HEK293 (cell line): ENCODE measurements at regions not wholly inside any gene's neighbourhood (a gene's known extent, or its start where the extent isn't known, plus 50 kb on each side); places are given as distances from the start of the nearest gene placed in this dataset.

Experiments
- CTCF ChIA-PET: fragments of 350-600 bp; formaldehyde crosslinking; extraction: SDS; loops from one replicate; lab custom pipeline; 2021; ENCODE audit warnings: antibody characterized with exemption; lab: Yijun Ruan, JAX
- POLR2A ChIA-PET: fragments of 300-600 bp; formaldehyde crosslinking; extraction: SDS; loops from one replicate; lab custom pipeline; 2020; ENCODE audit warnings: antibody characterized with exemption, inconsistent platforms; lab: Yijun Ruan, JAX
- H3K27ac ChIP-seq: fragments of 200-500 bp; sonication (Bioruptor generic); 2 replicates; pipeline ENCODE4 v1.5.1; 2014; ENCODE audit warnings: low read depth, low read length, control low read depth, inconsistent platforms; ENCODE audit errors: extremely low read depth
- H3K36me3 ChIP-seq, 2 experiments: fragments of 200-500 bp in 1 of 2; sonication (Bioruptor generic) in 1 of 2; 1 replicate in 1 of 2; 2 replicates in 1 of 2; pipeline ENCODE4 v1.5.1; 2014 to 2017; ENCODE audit warnings: inconsistent platforms in 2 of 2, low read length in 2 of 2; ENCODE audit not compliant: control insufficient read depth in 2 of 2, insufficient read depth in 1 of 2
- H3K4me1 ChIP-seq: fragments of 200-500 bp; sonication (Bioruptor generic); 2 replicates; pipeline ENCODE4 v1.5.1; 2014; ENCODE audit warnings: mild to moderate bottlenecking, low read length, inconsistent platforms; ENCODE audit not compliant: control insufficient read depth, insufficient read depth
- H3K4me3 ChIP-seq: 2 replicates; pipeline ENCODE4 v1.5.1; 2011; ENCODE audit warnings: low read depth, mild to moderate bottlenecking, control low read depth, low read length, moderate library complexity
- H3K9me3 ChIP-seq: fragments of 200-500 bp; sonication (Bioruptor generic); 2 replicates; pipeline ENCODE4 v1.5.1; 2014; ENCODE audit warnings: low read depth, low read length, inconsistent platforms; ENCODE audit not compliant: control insufficient read depth, insufficient read depth
- IKZF3 ChIP-seq: fragments of 450-650 bp; IDR thresholded peaks from 2 replicates; pipeline ENCODE4 v1.5.0; 2018; ENCODE audit warnings: missing biosample characterization, mild to moderate bottlenecking, missing genetic modification characterization, moderate library complexity
- KLF16 ChIP-seq: fragments of 450-650 bp; formaldehyde crosslinking; IDR thresholded peaks from 2 replicates; pipeline ENCODE4 v1.5.1; 2017; ENCODE audit warnings: missing biosample characterization, missing genetic modification characterization
- MZF1 ChIP-seq: fragments of 450-650 bp; formaldehyde crosslinking; IDR thresholded peaks from 2 replicates; pipeline ENCODE4 v1.5.1; 2017; ENCODE audit warnings: missing biosample characterization, missing genetic modification characterization, borderline replicate concordance
- OSR2 ChIP-seq: fragments of 450-650 bp; formaldehyde crosslinking; IDR thresholded peaks from 2 replicates; pipeline ENCODE4 v1.5.1; 2016; ENCODE audit warnings: missing biosample characterization, missing genetic modification characterization
- PRDM1 ChIP-seq: fragments of 450-650 bp; formaldehyde crosslinking; IDR thresholded peaks from 2 replicates; pipeline ENCODE4; 2016; ENCODE audit warnings: missing biosample characterization, missing genetic modification characterization
- PRDM6 ChIP-seq: fragments of 450-650 bp; formaldehyde crosslinking; IDR thresholded peaks from 2 replicates; pipeline ENCODE4 v1.5.1; 2017; ENCODE audit warnings: missing biosample characterization, missing genetic modification characterization
- ZBTB10 ChIP-seq: fragments of 450-650 bp; formaldehyde crosslinking; IDR thresholded peaks from 2 replicates; pipeline ENCODE4 v1.5.1; 2016; ENCODE audit warnings: missing biosample characterization, missing genetic modification characterization
- ZFHX2 ChIP-seq: fragments of 450-650 bp; formaldehyde crosslinking; conservative IDR thresholded peaks from 2 replicates; pipeline ENCODE4 v1.5.1; 2016; ENCODE audit warnings: missing biosample characterization, missing genetic modification characterization
- ZFP37 ChIP-seq: fragments of 450-650 bp; formaldehyde crosslinking; IDR thresholded peaks from 2 replicates; pipeline ENCODE4 v1.5.1; 2016; ENCODE audit warnings: missing biosample characterization, missing genetic modification characterization
- ZNF138 ChIP-seq: fragments of 450-650 bp; formaldehyde crosslinking; IDR thresholded peaks from 2 replicates; pipeline ENCODE4 v1.5.1; 2016; ENCODE audit warnings: missing biosample characterization, missing genetic modification characterization, borderline replicate concordance
- ZNF146 ChIP-seq: fragments of 450-650 bp; formaldehyde crosslinking; IDR thresholded peaks from 2 replicates; pipeline ENCODE4 v1.5.1; 2016; ENCODE audit warnings: missing biosample characterization, missing genetic modification characterization
- ZNF239 ChIP-seq: fragments of 450-650 bp; formaldehyde crosslinking; IDR thresholded peaks from 2 replicates; pipeline ENCODE4 v1.5.1; 2016; ENCODE audit warnings: missing biosample characterization, missing genetic modification characterization
- ZNF335 ChIP-seq: fragments of 450-650 bp; formaldehyde crosslinking; conservative IDR thresholded peaks from 2 replicates; pipeline ENCODE4 v1.5.1; 2016; ENCODE audit warnings: missing biosample characterization, missing genetic modification characterization
- ZNF391 ChIP-seq: fragments of 450-650 bp; formaldehyde crosslinking; IDR thresholded peaks from 2 replicates; pipeline ENCODE4 v1.5.1; 2016; ENCODE audit warnings: low read depth, missing biosample characterization, missing genetic modification characterization, borderline replicate concordance
- ZNF501 ChIP-seq: fragments of 450-650 bp; formaldehyde crosslinking; IDR thresholded peaks from 2 replicates; pipeline ENCODE4 v1.5.1; 2016; ENCODE audit warnings: missing biosample characterization, missing genetic modification characterization
- ZNF555 ChIP-seq: fragments of 450-650 bp; formaldehyde crosslinking; conservative IDR thresholded peaks from 2 replicates; pipeline ENCODE4 v1.5.1; 2017; ENCODE audit warnings: missing biosample characterization, mild to moderate bottlenecking, missing genetic modification characterization, inconsistent platforms
- ZNF621 ChIP-seq: fragments of 450-650 bp; formaldehyde crosslinking; IDR thresholded peaks from 2 replicates; pipeline ENCODE4 v1.5.1; 2017; ENCODE audit warnings: missing biosample characterization, missing genetic modification characterization
- ZSCAN16 ChIP-seq: fragments of 450-650 bp; formaldehyde crosslinking; IDR thresholded peaks from 2 replicates; pipeline ENCODE4 v1.5.1; 2016; ENCODE audit warnings: missing biosample characterization, missing genetic modification characterization
- TF ChIP-seq, protein P1 (sequence below): fragments of 450-650 bp; formaldehyde crosslinking; IDR thresholded peaks from 2 replicates; pipeline ENCODE4 v1.5.1; 2016; ENCODE audit warnings: missing biosample characterization, missing genetic modification characterization
- TF ChIP-seq, protein P2 (sequence below): fragments of 450-650 bp; formaldehyde crosslinking; IDR thresholded peaks from 2 replicates; pipeline ENCODE4 v1.5.1; 2017; ENCODE audit warnings: missing biosample characterization, missing genetic modification characterization

- POLR2A ChIA-PET: interaction anchor here (5.0 kb wide), 1 partner anchor 233 kb away, joined by 26 read pairs; the partner anchor contains the start of gene SOX4
- TF ChIP-seq ZFP37 (no peak), ZNF146 (tag by site-specific recombination) (no peak), ZNF501 (no peak), ZNF555 (no peak), ZNF335 (no peak), ZFHX2 (no peak)
- TF ChIP-seq, protein P1, sequence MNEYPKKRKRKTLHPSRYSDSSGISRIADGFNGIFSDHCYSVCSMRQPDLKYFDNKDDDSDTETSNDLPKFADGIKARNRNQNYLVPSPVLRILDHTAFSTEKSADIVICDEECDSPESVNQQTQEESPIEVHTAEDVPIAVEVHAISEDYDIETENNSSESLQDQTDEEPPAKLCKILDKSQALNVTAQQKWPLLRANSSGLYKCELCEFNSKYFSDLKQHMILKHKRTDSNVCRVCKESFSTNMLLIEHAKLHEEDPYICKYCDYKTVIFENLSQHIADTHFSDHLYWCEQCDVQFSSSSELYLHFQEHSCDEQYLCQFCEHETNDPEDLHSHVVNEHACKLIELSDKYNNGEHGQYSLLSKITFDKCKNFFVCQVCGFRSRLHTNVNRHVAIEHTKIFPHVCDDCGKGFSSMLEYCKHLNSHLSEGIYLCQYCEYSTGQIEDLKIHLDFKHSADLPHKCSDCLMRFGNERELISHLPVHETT: no peak
- no peaks in the 10 kb centered on the region for H3K9me3 ChIP-seq
- no peaks in the 10 kb centered on the region for H3K36me3 ChIP-seq
- peaks cover 34% of the 10 kb centered on the region for H3K4me1 ChIP-seq
- H3K27ac ChIP-seq: no peak overlapping the region
- H3K4me3 ChIP-seq: no peak overlapping the region
- CTCF ChIA-PET: interaction anchor here (0.6 to 0.7 kb wide), 3 partner anchors 8 to 1060 kb away, joined by 3 to 6 read pairs (median 4); no protein-coding TSS in a partner anchor
Observed at GRCh38 chr6:21826904-21827303, 233.4 kb downstream of the SOX4 start.

DNA sequence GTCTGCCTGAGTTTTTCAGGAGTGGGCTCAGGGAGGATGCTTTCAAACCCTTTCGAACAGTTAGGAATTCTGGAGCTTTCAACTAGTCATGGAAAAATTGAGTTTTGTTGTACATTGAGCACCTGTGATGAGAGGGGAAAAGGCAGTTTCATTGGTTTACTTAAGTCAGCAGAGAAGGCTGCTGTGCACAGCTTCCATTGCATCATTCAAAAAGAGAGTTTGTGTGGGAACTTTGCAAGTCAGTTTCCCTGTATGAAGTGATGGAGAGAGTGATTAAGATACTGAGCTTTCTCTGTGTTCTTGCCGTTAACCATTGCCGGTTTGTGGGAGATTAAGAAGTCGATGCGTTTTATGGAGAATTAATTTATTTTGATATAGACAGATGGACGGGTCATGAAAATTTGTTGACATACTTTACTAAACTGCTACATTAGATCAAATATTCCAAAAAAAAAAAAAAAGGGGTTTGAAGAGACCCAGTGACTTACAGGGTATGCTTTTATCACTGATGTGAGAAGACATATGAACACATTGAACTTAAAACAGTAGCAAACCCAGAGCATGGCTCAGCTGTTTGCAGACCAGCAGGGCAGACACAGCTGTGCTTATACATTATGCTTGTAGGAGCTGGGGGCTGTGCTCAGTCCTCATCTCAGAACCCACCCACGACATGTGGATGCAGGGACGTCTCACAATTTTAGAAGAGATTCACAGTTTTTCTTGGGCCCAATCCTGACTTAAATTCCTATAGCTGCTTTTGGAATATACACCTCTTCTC, 234.1 kb downstream of the SOX4 start:
- Histone ChIP-seq H3K4me3 (no peak overlapping the region), H3K27ac (no peak overlapping the region), H3K9me3 (no peaks in the 10 kb centered on the region)
- TF ChIP-seq ZSCAN16 (tag by site-specific recombination): no peak
- TF ChIP-seq ZBTB10 (tag by site-specific recombination): no peak
- TF ChIP-seq, protein P2, sequence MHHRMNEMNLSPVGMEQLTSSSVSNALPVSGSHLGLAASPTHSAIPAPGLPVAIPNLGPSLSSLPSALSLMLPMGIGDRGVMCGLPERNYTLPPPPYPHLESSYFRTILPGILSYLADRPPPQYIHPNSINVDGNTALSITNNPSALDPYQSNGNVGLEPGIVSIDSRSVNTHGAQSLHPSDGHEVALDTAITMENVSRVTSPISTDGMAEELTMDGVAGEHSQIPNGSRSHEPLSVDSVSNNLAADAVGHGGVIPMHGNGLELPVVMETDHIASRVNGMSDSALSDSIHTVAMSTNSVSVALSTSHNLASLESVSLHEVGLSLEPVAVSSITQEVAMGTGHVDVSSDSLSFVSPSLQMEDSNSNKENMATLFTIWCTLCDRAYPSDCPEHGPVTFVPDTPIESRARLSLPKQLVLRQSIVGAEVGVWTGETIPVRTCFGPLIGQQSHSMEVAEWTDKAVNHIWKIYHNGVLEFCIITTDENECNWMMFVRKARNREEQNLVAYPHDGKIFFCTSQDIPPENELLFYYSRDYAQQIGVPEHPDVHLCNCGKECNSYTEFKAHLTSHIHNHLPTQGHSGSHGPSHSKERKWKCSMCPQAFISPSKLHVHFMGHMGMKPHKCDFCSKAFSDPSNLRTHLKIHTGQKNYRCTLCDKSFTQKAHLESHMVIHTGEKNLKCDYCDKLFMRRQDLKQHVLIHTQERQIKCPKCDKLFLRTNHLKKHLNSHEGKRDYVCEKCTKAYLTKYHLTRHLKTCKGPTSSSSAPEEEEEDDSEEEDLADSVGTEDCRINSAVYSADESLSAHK (tag by site-specific recombination): peak; percentile 46; the same call in 1 of the 2 replicates
- TF ChIP-seq ZNF391 (tag by site-specific recombination): no peak
- TF ChIP-seq, all 188 proteins: peak for 1
- CTCF ChIA-PET: interaction anchor here (0.6 to 0.7 kb wide), 3 partner anchors 9 to 1060 kb away, joined by 3 to 6 read pairs (median 4); no protein-coding TSS in a partner anchor
- Histone ChIP-seq H3K4me1 (peaks cover 36% of the 10 kb centered on the region), H3K36me3 (no peaks in the 10 kb centered on the region)
- POLR2A ChIA-PET: interaction anchor here (1.5 to 5.0 kb wide), 2 partner anchors 20 to 234 kb away, joined by 5 to 26 read pairs; partner anchors contain the start of gene SOX4

- H3K9me3 ChIP-seq: no peaks in the 10 kb centered on the region
- peaks cover 30% of the 10 kb centered on the region for H3K4me1 ChIP-seq
- CTCF ChIA-PET: interaction anchor here (0.6 kb wide), 1 partner anchor 104 kb away, joined by 3 read pairs; no protein-coding TSS in a partner anchor
Observed at GRCh38 chr6:21828704-21829103, 235.2 kb downstream of the SOX4 start.

More at GRCh38 chr6:21828704-21829103, 235.2 kb downstream of the SOX4 start:
- POLR2A ChIA-PET: interaction anchor here (1.1 to 1.5 kb wide), 2 partner anchors 21 to 235 kb away, joined by 4 to 5 read pairs; partner anchors contain the start of gene SOX4
- Histone ChIP-seq H3K36me3 (no peaks in the 10 kb centered on the region), H3K4me3 (no peak overlapping the region), H3K27ac (no peak overlapping the region)
- TF ChIP-seq ZNF239 (tag by site-specific recombination) (no peak), OSR2 (tag by site-specific recombination) (no peak), ZNF621 (tag by site-specific recombination) (no peak), KLF16 (tag by site-specific recombination) (no peak), MZF1 (no peak), PRDM6 (no peak), IKZF3 (tag by site-specific recombination) (no peak), ZNF138 (tag by site-specific recombination) (no peak), PRDM1 (tag by site-specific recombination) (no peak)
- TF ChIP-seq, all 188 proteins: peak for 0
